ENCODE measurements at regions not wholly inside any gene's neighbourhood (a gene's known extent, or its start where the extent isn't known, plus 50 kb on each side); places are given as distances from the start of the nearest gene placed in this dataset.

GRCh38 chr18:34411952-34412351, 187.2 kb upstream of the NOL4 start:
- TF ChIP-seq CTCF (IDR thresholded peaks at IDR 0.05), result no peak
- TF ChIP-seq POLR2A (IDR thresholded peaks at IDR 0.05), result no peak
